ENCODE measurements at regions not wholly inside any gene's neighbourhood (a gene's known extent, or its start where the extent isn't known, plus 50 kb on each side); places are given as distances from the start of the nearest gene placed in this dataset.
"Not testable (repeated sequence)": the region's sequence is repeated elsewhere in the genome, so short reads cannot be mapped to it uniquely, and the experiment has no call there.

DNA sequence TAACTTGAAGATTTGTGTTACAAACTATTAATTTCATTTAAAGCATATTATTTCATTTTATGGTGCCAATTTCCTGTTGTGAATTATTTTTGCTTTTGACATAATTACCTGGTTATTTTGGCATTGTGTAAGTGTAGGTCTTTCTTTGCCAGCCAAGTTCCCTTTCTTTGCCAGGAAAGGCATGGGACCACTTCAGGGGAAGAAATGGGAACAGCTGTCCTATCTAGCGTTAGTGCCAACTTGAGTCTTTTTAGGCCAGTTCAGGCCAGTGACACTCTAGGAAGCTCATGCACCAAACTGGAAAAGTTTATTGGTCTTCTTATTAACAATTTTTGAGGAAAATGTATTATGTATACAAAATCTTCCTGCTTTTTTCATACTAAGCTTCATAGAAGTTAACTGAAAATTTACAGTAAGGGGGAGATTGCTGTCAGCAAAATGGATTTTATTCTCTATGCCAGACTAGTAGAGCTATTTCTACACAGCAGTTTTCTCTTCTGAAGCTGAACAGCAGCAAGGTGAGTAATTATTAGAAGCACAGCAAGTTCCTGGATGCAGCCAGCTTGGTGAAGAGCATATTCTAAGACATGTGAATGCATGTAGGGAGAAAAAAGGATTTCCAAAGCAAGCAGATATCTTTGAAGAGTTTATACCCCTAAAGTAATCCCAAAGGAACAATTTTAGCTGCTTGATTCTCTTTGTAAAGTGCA is 914.6 kb upstream of the ADGRL4 start:
- no peak overlapping the region for H3K4me3 ChIP-seq (ENCODE audit: insufficient read depth, low read depth, low read length)
- WGBS, 2 experiments, result 84 to 87% methylated on average over 1 of the region's 1 CpG
- no peaks in the 10 kb centered on the region for H3K36me3 ChIP-seq (ENCODE audit: control insufficient read depth, insufficient read depth, low read length)
- no peak overlapping the region for H3K27ac ChIP-seq (ENCODE audit: insufficient read depth, low read depth, low read length, poor library complexity, severe bottlenecking)
- H3K9me3 ChIP-seq (ENCODE audit: control insufficient read depth, low read length), result no peaks in the 10 kb centered on the region
- no peaks in the 10 kb centered on the region for H3K4me1 ChIP-seq (ENCODE audit: control insufficient read depth, insufficient read depth, low read length)
- no peaks in the 10 kb centered on the region for H3K27me3 ChIP-seq (ENCODE audit: control insufficient read depth, insufficient read depth, low read length, poor library complexity, severe bottlenecking)

DNA sequence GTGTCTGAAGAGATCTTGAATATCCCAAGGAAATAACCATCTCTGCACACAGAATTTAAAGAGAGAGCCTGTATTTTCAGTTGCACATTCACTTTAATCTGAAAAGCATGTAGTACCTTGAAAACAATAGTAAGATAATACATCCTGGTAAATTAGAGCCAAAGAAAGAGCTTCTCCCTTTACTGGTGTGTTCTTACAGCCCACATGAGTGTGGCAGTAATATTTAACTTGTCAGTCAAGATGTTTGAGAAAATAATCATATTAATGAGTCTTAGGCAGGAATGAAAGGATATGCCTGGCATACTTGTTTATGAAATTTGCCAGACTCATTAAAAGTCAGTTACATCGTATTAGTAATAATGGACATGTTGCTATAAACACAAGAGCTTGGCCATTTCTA is 908.4 kb upstream of the ADGRL4 start:
- H3K4me3 ChIP-seq (ENCODE audit: insufficient read depth, low read depth, low read length), result no peak overlapping the region
- no peak overlapping the region for H3K27ac ChIP-seq (ENCODE audit: insufficient read depth, low read depth, low read length, poor library complexity, severe bottlenecking)
- H3K36me3 ChIP-seq (ENCODE audit: control insufficient read depth, insufficient read depth, low read length), result no peaks in the 10 kb centered on the region
- H3K9me3 ChIP-seq (ENCODE audit: control insufficient read depth, low read length), result no peaks in the 10 kb centered on the region
- WGBS, 2 experiments, result 100% methylated on average over 1 of the region's 1 CpG; no CpG with 5 or more reads in 1 of the 2 experiments
- H3K4me1 ChIP-seq (ENCODE audit: control insufficient read depth, insufficient read depth, low read length), result no peaks in the 10 kb centered on the region
- no peaks in the 10 kb centered on the region for H3K27me3 ChIP-seq (ENCODE audit: control insufficient read depth, insufficient read depth, low read length, poor library complexity, severe bottlenecking)

DNA sequence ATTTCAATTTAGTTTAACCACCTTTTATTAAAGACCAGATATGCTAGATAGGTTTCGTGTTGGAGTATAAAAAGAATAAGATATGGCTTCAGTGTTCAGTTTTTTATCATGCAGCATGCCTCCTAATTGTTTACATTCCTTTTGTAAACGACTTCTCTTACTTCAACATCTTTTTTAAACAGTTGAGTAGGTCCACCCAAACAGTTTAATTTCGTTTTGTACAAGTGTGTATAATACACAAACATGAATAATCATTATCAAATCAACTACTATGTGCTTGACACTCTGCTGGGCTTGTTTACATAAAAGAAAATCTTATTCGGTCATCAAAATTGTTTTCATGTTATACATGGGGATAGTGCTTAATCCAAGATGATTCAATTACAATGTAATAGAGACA is 906.3 kb upstream of the ADGRL4 start:
- no peak overlapping the region for H3K4me3 ChIP-seq (ENCODE audit: insufficient read depth, low read depth, low read length)
- no peaks in the 10 kb centered on the region for H3K9me3 ChIP-seq (ENCODE audit: control insufficient read depth, low read length)
- no peaks in the 10 kb centered on the region for H3K4me1 ChIP-seq (ENCODE audit: control insufficient read depth, insufficient read depth, low read length)
- WGBS, 2 experiments, result 93 to 95% methylated on average over 2 to 4 of the region's 4 CpGs
- H3K27me3 ChIP-seq (ENCODE audit: control insufficient read depth, insufficient read depth, low read length, poor library complexity, severe bottlenecking), result no peaks in the 10 kb centered on the region
- no peaks in the 10 kb centered on the region for H3K36me3 ChIP-seq (ENCODE audit: control insufficient read depth, insufficient read depth, low read length)
- no peak overlapping the region for H3K27ac ChIP-seq (ENCODE audit: insufficient read depth, low read depth, low read length, poor library complexity, severe bottlenecking)

DNA sequence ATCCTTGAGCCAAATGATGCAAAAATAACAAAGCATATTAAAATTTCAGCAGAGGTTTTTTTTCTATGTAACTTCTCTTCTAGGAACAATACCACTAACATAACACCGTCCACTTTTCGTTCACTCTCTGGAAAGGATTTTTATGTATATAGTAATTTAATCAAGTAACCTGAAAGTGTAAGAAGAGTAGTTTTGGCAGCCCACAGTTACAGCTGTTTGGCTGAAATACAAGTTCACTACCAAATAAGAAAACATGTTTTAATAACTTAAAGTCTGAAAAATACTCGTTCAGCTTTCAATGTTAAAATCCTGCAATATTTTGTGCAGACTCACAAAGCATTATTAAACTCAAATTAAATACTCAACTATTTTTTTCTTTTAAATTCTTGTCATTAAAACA is 896.8 kb upstream of the ADGRL4 start:
- no peak overlapping the region for H3K27ac ChIP-seq (ENCODE audit: insufficient read depth, low read depth, low read length, poor library complexity, severe bottlenecking)
- no peak overlapping the region for H3K4me3 ChIP-seq (ENCODE audit: insufficient read depth, low read depth, low read length)
- 100% methylated on average over 1 of the region's 3 CpGs for WGBS, 2 experiments
- no peaks in the 10 kb centered on the region for H3K9me3 ChIP-seq (ENCODE audit: control insufficient read depth, low read length)
- H3K4me1 ChIP-seq (ENCODE audit: control insufficient read depth, insufficient read depth, low read length), result no peaks in the 10 kb centered on the region
- no peaks in the 10 kb centered on the region for H3K36me3 ChIP-seq (ENCODE audit: control insufficient read depth, insufficient read depth, low read length)
- no peaks in the 10 kb centered on the region for H3K27me3 ChIP-seq (ENCODE audit: control insufficient read depth, insufficient read depth, low read length, poor library complexity, severe bottlenecking)

DNA sequence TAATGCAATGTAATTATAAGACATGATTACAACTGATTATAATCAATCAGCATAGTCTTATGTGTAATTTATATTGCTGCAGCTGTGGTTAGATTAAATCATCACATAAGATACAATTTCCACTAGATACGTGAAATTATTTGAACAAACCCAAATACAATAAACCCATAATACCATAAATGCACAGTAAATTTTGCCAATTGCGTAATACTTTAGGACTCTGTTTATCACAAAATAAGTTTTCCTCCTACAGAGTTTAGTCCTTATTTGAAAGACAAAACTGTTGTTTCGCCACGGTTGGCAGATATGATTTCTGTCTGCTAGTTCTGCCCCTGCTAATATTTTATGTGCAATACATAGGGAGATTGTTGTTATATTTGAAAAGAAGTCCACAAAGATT is 895.9 kb upstream of the ADGRL4 start:
- WGBS, 2 experiments, result 93 to 95% methylated on average over 4 of the region's 4 CpGs
- no peaks in the 10 kb centered on the region for H3K27me3 ChIP-seq (ENCODE audit: control insufficient read depth, insufficient read depth, low read length, poor library complexity, severe bottlenecking)
- H3K9me3 ChIP-seq (ENCODE audit: control insufficient read depth, low read length), result no peaks in the 10 kb centered on the region
- no peaks in the 10 kb centered on the region for H3K4me1 ChIP-seq (ENCODE audit: control insufficient read depth, insufficient read depth, low read length)
- H3K27ac ChIP-seq (ENCODE audit: insufficient read depth, low read depth, low read length, poor library complexity, severe bottlenecking), result no peak overlapping the region
- H3K4me3 ChIP-seq (ENCODE audit: insufficient read depth, low read depth, low read length), result no peak overlapping the region
- H3K36me3 ChIP-seq (ENCODE audit: control insufficient read depth, insufficient read depth, low read length), result no peaks in the 10 kb centered on the region

- Histone ChIP-seq H3K27me3 (ENCODE audit: control insufficient read depth, insufficient read depth, low read length, poor library complexity, severe bottlenecking) (no peaks in the 10 kb centered on the region), H3K36me3 (ENCODE audit: control insufficient read depth, insufficient read depth, low read length) (no peaks in the 10 kb centered on the region), H3K4me3 (ENCODE audit: insufficient read depth, low read depth, low read length) (no peak overlapping the region), H3K9me3 (ENCODE audit: control insufficient read depth, low read length) (no peaks in the 10 kb centered on the region), H3K4me1 (ENCODE audit: control insufficient read depth, insufficient read depth, low read length) (no peaks in the 10 kb centered on the region), H3K27ac (ENCODE audit: insufficient read depth, low read depth, low read length, poor library complexity, severe bottlenecking) (no peak overlapping the region)
- WGBS, 2 experiments, result 93 to 95% methylated on average over 4 of the region's 4 CpGs
These were observed 893.4 kb upstream of the ADGRL4 start for GRCh38 chr1:79899914-79900313.

GRCh38 chr1:79896140-79896539 is 889.6 kb upstream of the ADGRL4 start:
- WGBS, 2 experiments, result 98 to 100% methylated on average over 2 of the region's 2 CpGs
- H3K36me3 ChIP-seq (ENCODE audit: control insufficient read depth, insufficient read depth, low read length), result no peaks in the 10 kb centered on the region
- H3K27ac ChIP-seq (ENCODE audit: insufficient read depth, low read depth, low read length, poor library complexity, severe bottlenecking), result no peak overlapping the region
- H3K4me1 ChIP-seq (ENCODE audit: control insufficient read depth, insufficient read depth, low read length), result no peaks in the 10 kb centered on the region
- H3K9me3 ChIP-seq (ENCODE audit: control insufficient read depth, low read length), result no peaks in the 10 kb centered on the region
- no peak overlapping the region for H3K4me3 ChIP-seq (ENCODE audit: insufficient read depth, low read depth, low read length)
- H3K27me3 ChIP-seq (ENCODE audit: control insufficient read depth, insufficient read depth, low read length, poor library complexity, severe bottlenecking), result no peaks in the 10 kb centered on the region

- no peaks in the 10 kb centered on the region for H3K27me3 ChIP-seq (ENCODE audit: control insufficient read depth, insufficient read depth, low read length, poor library complexity, severe bottlenecking)
- H3K27ac ChIP-seq (ENCODE audit: insufficient read depth, low read depth, low read length, poor library complexity, severe bottlenecking), result no peak overlapping the region
- 91 to 98% methylated on average over 2 of the region's 2 CpGs for WGBS, 2 experiments
- H3K4me3 ChIP-seq (ENCODE audit: insufficient read depth, low read depth, low read length), result no peak overlapping the region
- H3K36me3 ChIP-seq (ENCODE audit: control insufficient read depth, insufficient read depth, low read length), result no peaks in the 10 kb centered on the region
- H3K4me1 ChIP-seq (ENCODE audit: control insufficient read depth, insufficient read depth, low read length), result no peaks in the 10 kb centered on the region
- no peaks in the 10 kb centered on the region for H3K9me3 ChIP-seq (ENCODE audit: control insufficient read depth, low read length)
These were observed 889.0 kb upstream of the ADGRL4 start for GRCh38 chr1:79895573-79895972.

GRCh38 chr1:79894129-79894528 is 887.6 kb upstream of the ADGRL4 start:
- H3K36me3 ChIP-seq (ENCODE audit: control insufficient read depth, insufficient read depth, low read length); H3K4me1 ChIP-seq (ENCODE audit: control insufficient read depth, insufficient read depth, low read length); H3K4me3 ChIP-seq (ENCODE audit: insufficient read depth, low read depth, low read length); H3K27me3 ChIP-seq (ENCODE audit: control insufficient read depth, insufficient read depth, low read length, poor library complexity, severe bottlenecking); H3K9me3 ChIP-seq (ENCODE audit: control insufficient read depth, low read length); H3K27ac ChIP-seq (ENCODE audit: insufficient read depth, low read depth, low read length, poor library complexity, severe bottlenecking): not testable (repeated sequence)
- 70 to 73% methylated on average over 6 of the region's 6 CpGs for WGBS, 2 experiments

DNA sequence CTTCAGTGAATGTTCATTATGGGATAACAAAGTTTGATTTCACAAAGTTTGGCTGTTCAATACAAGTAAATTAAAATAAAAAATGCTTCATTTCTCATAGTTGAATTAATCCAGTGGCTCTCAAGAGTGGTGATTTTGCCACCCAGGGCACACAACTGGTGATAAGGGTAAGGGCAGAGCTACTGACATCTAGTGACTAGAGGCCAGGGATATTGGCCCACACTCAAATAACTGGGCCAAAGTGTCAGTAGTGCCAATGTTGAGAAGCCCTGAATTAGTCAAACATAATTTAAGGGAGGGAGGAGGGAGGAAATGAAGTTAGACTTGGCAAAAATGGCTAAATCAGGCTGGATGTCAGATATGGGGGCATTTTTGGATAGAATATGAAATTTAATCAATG is 880.5 kb upstream of the ADGRL4 start:
- no peak overlapping the region for H3K4me3 ChIP-seq (ENCODE audit: insufficient read depth, low read depth, low read length)
- H3K36me3 ChIP-seq (ENCODE audit: control insufficient read depth, insufficient read depth, low read length), result no peaks in the 10 kb centered on the region
- H3K9me3 ChIP-seq (ENCODE audit: control insufficient read depth, low read length), result no peaks in the 10 kb centered on the region
- no peaks in the 10 kb centered on the region for H3K4me1 ChIP-seq (ENCODE audit: control insufficient read depth, insufficient read depth, low read length)
- no peaks in the 10 kb centered on the region for H3K27me3 ChIP-seq (ENCODE audit: control insufficient read depth, insufficient read depth, low read length, poor library complexity, severe bottlenecking)
- H3K27ac ChIP-seq (ENCODE audit: insufficient read depth, low read depth, low read length, poor library complexity, severe bottlenecking), result no peak overlapping the region

GRCh38 chr1:79885101-79885500 is 878.6 kb upstream of the ADGRL4 start:
- Histone ChIP-seq H3K4me1 (ENCODE audit: control insufficient read depth, insufficient read depth, low read length) (no peaks in the 10 kb centered on the region), H3K36me3 (ENCODE audit: control insufficient read depth, insufficient read depth, low read length) (no peaks in the 10 kb centered on the region), H3K27me3 (ENCODE audit: control insufficient read depth, insufficient read depth, low read length, poor library complexity, severe bottlenecking) (no peaks in the 10 kb centered on the region), H3K4me3 (ENCODE audit: insufficient read depth, low read depth, low read length) (no peak overlapping the region), H3K27ac (ENCODE audit: insufficient read depth, low read depth, low read length, poor library complexity, severe bottlenecking) (no peak overlapping the region), H3K9me3 (ENCODE audit: control insufficient read depth, low read length) (no peaks in the 10 kb centered on the region)
